ENCODE measurements at regions not wholly inside any gene's neighbourhood (a gene's known extent, or its start where the extent isn't known, plus 50 kb on each side); places are given as distances from the start of the nearest gene placed in this dataset.

GRCh38 chr5:93930098-93930497 lies 188.7 kb upstream of the POU5F2 start:
- TF ChIP-seq, protein P1, sequence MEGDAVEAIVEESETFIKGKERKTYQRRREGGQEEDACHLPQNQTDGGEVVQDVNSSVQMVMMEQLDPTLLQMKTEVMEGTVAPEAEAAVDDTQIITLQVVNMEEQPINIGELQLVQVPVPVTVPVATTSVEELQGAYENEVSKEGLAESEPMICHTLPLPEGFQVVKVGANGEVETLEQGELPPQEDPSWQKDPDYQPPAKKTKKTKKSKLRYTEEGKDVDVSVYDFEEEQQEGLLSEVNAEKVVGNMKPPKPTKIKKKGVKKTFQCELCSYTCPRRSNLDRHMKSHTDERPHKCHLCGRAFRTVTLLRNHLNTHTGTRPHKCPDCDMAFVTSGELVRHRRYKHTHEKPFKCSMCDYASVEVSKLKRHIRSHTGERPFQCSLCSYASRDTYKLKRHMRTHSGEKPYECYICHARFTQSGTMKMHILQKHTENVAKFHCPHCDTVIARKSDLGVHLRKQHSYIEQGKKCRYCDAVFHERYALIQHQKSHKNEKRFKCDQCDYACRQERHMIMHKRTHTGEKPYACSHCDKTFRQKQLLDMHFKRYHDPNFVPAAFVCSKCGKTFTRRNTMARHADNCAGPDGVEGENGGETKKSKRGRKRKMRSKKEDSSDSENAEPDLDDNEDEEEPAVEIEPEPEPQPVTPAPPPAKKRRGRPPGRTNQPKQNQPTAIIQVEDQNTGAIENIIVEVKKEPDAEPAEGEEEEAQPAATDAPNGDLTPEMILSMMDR (IDR thresholded peaks at IDR 0.05; ENCODE audit: extremely low read depth, low read depth, low read length): no peak
- Histone ChIP-seq H3K4me1 (ENCODE audit: insufficient read depth, low read length) (peaks cover 8% of the 10 kb centered on the region), H3K79me2 (ENCODE audit: insufficient read depth, low read length) (no peaks in the 10 kb centered on the region), H3K9me3 (ENCODE audit: low read depth, low read length) (no peaks in the 10 kb centered on the region), H2AFZ (ENCODE audit: low read length) (no peak overlapping the region), H3K36me3 (ENCODE audit: insufficient read depth, low read length) (no peaks in the 10 kb centered on the region), H3K27me3 (ENCODE audit: insufficient read depth, low read length) (no peaks in the 10 kb centered on the region), H3K4me2 (ENCODE audit: insufficient read depth, low read length) (no peak overlapping the region), H3K4me3 (ENCODE audit: insufficient read depth, low read length) (no peak overlapping the region), H4K20me1 (ENCODE audit: insufficient read depth, low read length) (peaks cover 2% of the 10 kb centered on the region), H3K27ac (ENCODE audit: low read depth, low read length) (no peak overlapping the region)
- DNase-seq (ENCODE audit: insufficient read length, low spot score, missing footprints): no peak

GRCh38 chr5:93929131-93929530 lies 187.7 kb upstream of the POU5F2 start:
- DNase-seq (ENCODE audit: insufficient read length, low spot score, missing footprints): no peak
- H4K20me1 ChIP-seq (ENCODE audit: insufficient read depth, low read length): peaks cover 2% of the 10 kb centered on the region
- no peak overlapping the region for H3K4me3 ChIP-seq (ENCODE audit: insufficient read depth, low read length)
- no peaks in the 10 kb centered on the region for H3K79me2 ChIP-seq (ENCODE audit: insufficient read depth, low read length)
- no peak overlapping the region for H3K4me2 ChIP-seq (ENCODE audit: insufficient read depth, low read length)
- TF ChIP-seq, protein P1 (IDR thresholded peaks at IDR 0.05; ENCODE audit: extremely low read depth, low read depth, low read length): no peak
- no peaks in the 10 kb centered on the region for H3K27me3 ChIP-seq (ENCODE audit: insufficient read depth, low read length)
- H3K9me3 ChIP-seq (ENCODE audit: low read depth, low read length): no peaks in the 10 kb centered on the region
- no peaks in the 10 kb centered on the region for H3K36me3 ChIP-seq (ENCODE audit: insufficient read depth, low read length)
- peaks cover 8% of the 10 kb centered on the region for H3K4me1 ChIP-seq (ENCODE audit: insufficient read depth, low read length)
- no peak overlapping the region for H3K27ac ChIP-seq (ENCODE audit: low read depth, low read length)
- H2AFZ ChIP-seq (ENCODE audit: low read length): no peak overlapping the region

GRCh38 chr5:93926831-93927620 lies 185.6 kb upstream of the POU5F2 start:
- H3K27ac ChIP-seq (ENCODE audit: low read depth, low read length): no peak overlapping the region
- TF ChIP-seq, protein P1 (IDR thresholded peaks at IDR 0.05; ENCODE audit: extremely low read depth, low read depth, low read length): no peak
- peaks cover 8% of the 10 kb centered on the region for H3K4me1 ChIP-seq (ENCODE audit: insufficient read depth, low read length)
- peaks cover 2% of the 10 kb centered on the region for H4K20me1 ChIP-seq (ENCODE audit: insufficient read depth, low read length)
- no peaks in the 10 kb centered on the region for H3K9me3 ChIP-seq (ENCODE audit: low read depth, low read length)
- no peaks in the 10 kb centered on the region for H3K36me3 ChIP-seq (ENCODE audit: insufficient read depth, low read length)
- no peaks in the 10 kb centered on the region for H3K27me3 ChIP-seq (ENCODE audit: insufficient read depth, low read length)
- no peak overlapping the region for H3K4me3 ChIP-seq (ENCODE audit: insufficient read depth, low read length)
- no peak for DNase-seq (ENCODE audit: insufficient read length, low spot score, missing footprints)
- no peaks in the 10 kb centered on the region for H3K79me2 ChIP-seq (ENCODE audit: insufficient read depth, low read length)
- H2AFZ ChIP-seq (ENCODE audit: low read length): no peak overlapping the region
- no peak overlapping the region for H3K4me2 ChIP-seq (ENCODE audit: insufficient read depth, low read length)

- no peak for DNase-seq (ENCODE audit: insufficient read length, low spot score, missing footprints)
- H3K4me2 ChIP-seq (ENCODE audit: insufficient read depth, low read length): no peak overlapping the region
- H4K20me1 ChIP-seq (ENCODE audit: insufficient read depth, low read length): peaks cover 2% of the 10 kb centered on the region
- no peaks in the 10 kb centered on the region for H3K79me2 ChIP-seq (ENCODE audit: insufficient read depth, low read length)
- H3K36me3 ChIP-seq (ENCODE audit: insufficient read depth, low read length): no peaks in the 10 kb centered on the region
- H3K27me3 ChIP-seq (ENCODE audit: insufficient read depth, low read length): no peaks in the 10 kb centered on the region
- peaks cover 8% of the 10 kb centered on the region for H3K4me1 ChIP-seq (ENCODE audit: insufficient read depth, low read length)
- no peak overlapping the region for H2AFZ ChIP-seq (ENCODE audit: low read length)
- H3K4me3 ChIP-seq (ENCODE audit: insufficient read depth, low read length): no peak overlapping the region
- no peak overlapping the region for H3K27ac ChIP-seq (ENCODE audit: low read depth, low read length)
- H3K9me3 ChIP-seq (ENCODE audit: low read depth, low read length): no peaks in the 10 kb centered on the region
- TF ChIP-seq, protein P1 (IDR thresholded peaks at IDR 0.05; ENCODE audit: extremely low read depth, low read depth, low read length): no peak
Observed at GRCh38 chr5:93925321-93925720, 183.9 kb upstream of the POU5F2 start.
